Ishikawa (cell line): ENCODE measurements at regions not wholly inside any gene's neighbourhood (a gene's known extent, or its start where the extent isn't known, plus 50 kb on each side); places are given as distances from the start of the nearest gene placed in this dataset.

Experiments
- EP300 ChIP-seq: IDR thresholded peaks from 2 replicates; pipeline ENCODE4 v1.6.1; 2012; ENCODE audit warnings: borderline replicate concordance
- FOXM1 ChIP-seq: IDR thresholded peaks from 2 replicates; pipeline ENCODE4 v1.6.1; 2012; ENCODE audit warnings: low read depth, borderline replicate concordance
- RAD21 ChIP-seq: IDR thresholded peaks from 2 replicates; pipeline ENCODE4 v1.6.1; 2012; ENCODE audit warnings: low read depth
- TF ChIP-seq, protein P1 (sequence below): IDR thresholded peaks from 2 replicates; pipeline ENCODE4 v1.6.1; 2012; ENCODE audit warnings: low read depth, mild to moderate bottlenecking

- TF ChIP-seq, protein P1, sequence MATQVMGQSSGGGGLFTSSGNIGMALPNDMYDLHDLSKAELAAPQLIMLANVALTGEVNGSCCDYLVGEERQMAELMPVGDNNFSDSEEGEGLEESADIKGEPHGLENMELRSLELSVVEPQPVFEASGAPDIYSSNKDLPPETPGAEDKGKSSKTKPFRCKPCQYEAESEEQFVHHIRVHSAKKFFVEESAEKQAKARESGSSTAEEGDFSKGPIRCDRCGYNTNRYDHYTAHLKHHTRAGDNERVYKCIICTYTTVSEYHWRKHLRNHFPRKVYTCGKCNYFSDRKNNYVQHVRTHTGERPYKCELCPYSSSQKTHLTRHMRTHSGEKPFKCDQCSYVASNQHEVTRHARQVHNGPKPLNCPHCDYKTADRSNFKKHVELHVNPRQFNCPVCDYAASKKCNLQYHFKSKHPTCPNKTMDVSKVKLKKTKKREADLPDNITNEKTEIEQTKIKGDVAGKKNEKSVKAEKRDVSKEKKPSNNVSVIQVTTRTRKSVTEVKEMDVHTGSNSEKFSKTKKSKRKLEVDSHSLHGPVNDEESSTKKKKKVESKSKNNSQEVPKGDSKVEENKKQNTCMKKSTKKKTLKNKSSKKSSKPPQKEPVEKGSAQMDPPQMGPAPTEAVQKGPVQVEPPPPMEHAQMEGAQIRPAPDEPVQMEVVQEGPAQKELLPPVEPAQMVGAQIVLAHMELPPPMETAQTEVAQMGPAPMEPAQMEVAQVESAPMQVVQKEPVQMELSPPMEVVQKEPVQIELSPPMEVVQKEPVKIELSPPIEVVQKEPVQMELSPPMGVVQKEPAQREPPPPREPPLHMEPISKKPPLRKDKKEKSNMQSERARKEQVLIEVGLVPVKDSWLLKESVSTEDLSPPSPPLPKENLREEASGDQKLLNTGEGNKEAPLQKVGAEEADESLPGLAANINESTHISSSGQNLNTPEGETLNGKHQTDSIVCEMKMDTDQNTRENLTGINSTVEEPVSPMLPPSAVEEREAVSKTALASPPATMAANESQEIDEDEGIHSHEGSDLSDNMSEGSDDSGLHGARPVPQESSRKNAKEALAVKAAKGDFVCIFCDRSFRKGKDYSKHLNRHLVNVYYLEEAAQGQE, result no peak
- no peak for TF ChIP-seq RAD21
- no peak for TF ChIP-seq EP300
- TF ChIP-seq FOXM1, result no peak
Measured at GRCh38 chr10:52952391-52953055, 179.9 kb upstream of the MBL2 start.
